A673 (cell line): ENCODE measurements at regions not wholly inside any gene's neighbourhood (a gene's known extent, or its start where the extent isn't known, plus 50 kb on each side); places are given as distances from the start of the nearest gene placed in this dataset.

ENCODE experiments used
- EZH2 ChIP-seq: fragments of 200-600 bp; sonication (generic); IDR thresholded peaks from 2 replicates; pipeline ENCODE4 v1.6.1; 2017; ENCODE audit warnings: borderline replicate concordance, low read depth, mild to moderate bottlenecking, mixed read lengths, antibody characterized with exemption, low read length; ENCODE audit not compliant: poor library complexity, severe bottlenecking
- TF ChIP-seq, protein P1 (sequence below): fragments of 300-800, 200-600 bp; sonication (generic); conservative IDR thresholded peaks from 2 replicates; pipeline ENCODE4 v1.5.1; 2017; ENCODE audit warnings: low read depth, mild to moderate bottlenecking, antibody characterized with exemption, low read length, moderate library complexity, mixed read lengths

DNA sequence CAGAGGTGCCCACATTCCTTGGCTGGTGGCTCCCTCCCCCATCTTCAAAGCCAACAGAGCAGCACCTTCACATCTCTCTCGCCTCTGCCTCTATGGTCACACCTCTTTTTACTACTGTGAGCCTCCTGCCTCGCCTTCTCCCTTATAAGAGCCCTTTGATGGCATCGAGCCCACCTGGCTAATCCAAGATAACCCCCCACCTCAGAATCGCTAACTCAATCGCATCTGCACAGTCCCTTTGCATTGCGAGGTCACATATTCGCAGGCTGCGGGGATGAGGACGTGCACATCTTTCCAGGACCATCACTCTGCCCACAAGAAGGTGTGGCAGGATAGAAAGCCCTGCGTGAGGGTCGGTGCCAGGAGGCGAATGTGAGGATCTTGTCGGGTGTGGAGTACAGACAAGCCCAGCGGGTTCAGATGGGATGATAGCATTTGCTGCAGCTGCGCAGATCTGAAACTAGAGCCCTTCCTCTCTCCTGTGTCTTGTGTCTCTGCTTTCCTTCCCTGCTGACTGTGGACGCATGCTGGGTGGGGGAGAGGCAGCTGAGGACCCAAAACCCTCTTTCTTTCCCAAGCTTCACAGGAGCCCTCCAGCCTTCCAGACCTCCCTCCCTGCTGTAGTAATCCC is 148.3 kb upstream of the HDAC4 start:
- TF ChIP-seq, protein P1, sequence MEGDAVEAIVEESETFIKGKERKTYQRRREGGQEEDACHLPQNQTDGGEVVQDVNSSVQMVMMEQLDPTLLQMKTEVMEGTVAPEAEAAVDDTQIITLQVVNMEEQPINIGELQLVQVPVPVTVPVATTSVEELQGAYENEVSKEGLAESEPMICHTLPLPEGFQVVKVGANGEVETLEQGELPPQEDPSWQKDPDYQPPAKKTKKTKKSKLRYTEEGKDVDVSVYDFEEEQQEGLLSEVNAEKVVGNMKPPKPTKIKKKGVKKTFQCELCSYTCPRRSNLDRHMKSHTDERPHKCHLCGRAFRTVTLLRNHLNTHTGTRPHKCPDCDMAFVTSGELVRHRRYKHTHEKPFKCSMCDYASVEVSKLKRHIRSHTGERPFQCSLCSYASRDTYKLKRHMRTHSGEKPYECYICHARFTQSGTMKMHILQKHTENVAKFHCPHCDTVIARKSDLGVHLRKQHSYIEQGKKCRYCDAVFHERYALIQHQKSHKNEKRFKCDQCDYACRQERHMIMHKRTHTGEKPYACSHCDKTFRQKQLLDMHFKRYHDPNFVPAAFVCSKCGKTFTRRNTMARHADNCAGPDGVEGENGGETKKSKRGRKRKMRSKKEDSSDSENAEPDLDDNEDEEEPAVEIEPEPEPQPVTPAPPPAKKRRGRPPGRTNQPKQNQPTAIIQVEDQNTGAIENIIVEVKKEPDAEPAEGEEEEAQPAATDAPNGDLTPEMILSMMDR: no peak
- no peak for TF ChIP-seq EZH2
